OCI-LY7 (cell line): ENCODE measurements at regions not wholly inside any gene's neighbourhood (a gene's known extent, or its start where the extent isn't known, plus 50 kb on each side); places are given as distances from the start of the nearest gene placed in this dataset.

Source experiments
- BruUV-seq: library from RNA; stranded (reverse); fragments of 400-500 nt; replicated peaks from 2 replicates; lab custom pipeline; 2021; lab: Mats Ljungman, UMichigan
- CTCF ChIA-PET: fragments of 300-600 bp; sonication (Branson Sonifier 250); formaldehyde crosslinking; loops from one replicate; lab custom pipeline; 2022; ENCODE audit warnings: antibody characterized with exemption; ENCODE audit not compliant: unreplicated experiment; lab: Charles Lee
- POLR2A ChIA-PET: fragments of 300-600 bp; sonication (Branson Sonifier 250); formaldehyde crosslinking; loops from one replicate; lab custom pipeline; 2022; ENCODE audit warnings: antibody characterized with exemption; lab: Charles Lee
- DNase-seq: peaks from one replicate; pipeline ENCODE4 v3.0.0-alpha.2; 2015; ENCODE audit warnings: low spot score
- H2AFZ ChIP-seq: fragments of 200-600 bp; sonication (generic), shearing (Covaris generic); 2 replicates; pipeline ENCODE4 v1.6.1; 2014; ENCODE audit warnings: mild to moderate bottlenecking, antibody characterized with exemption, low read length, moderate library complexity
- H3K27ac ChIP-seq: fragments of 200-600 bp; sonication (generic); 2 replicates; pipeline ENCODE4 v1.5.1; 2014; ENCODE audit warnings: mixed run types, low read depth, mild to moderate bottlenecking, moderate library complexity, low read length, inconsistent platforms; ENCODE audit not compliant: poor library complexity, severe bottlenecking
- H3K36me3 ChIP-seq: fragments of 200-600 bp; sonication (generic); 2 replicates; pipeline ENCODE4 v1.6.1; 2014; ENCODE audit warnings: mild to moderate bottlenecking, antibody characterized with exemption, low read length, moderate library complexity, mixed read lengths; ENCODE audit not compliant: insufficient read depth
- H3K4me1 ChIP-seq: fragments of 200-600 bp; sonication (generic); 2 replicates; pipeline ENCODE4 v1.5.1; 2014; ENCODE audit warnings: mild to moderate bottlenecking, low read length; ENCODE audit not compliant: insufficient read depth, poor library complexity, severe bottlenecking
- H3K4me2 ChIP-seq: fragments of 200-600 bp; sonication (generic); 2 replicates; pipeline ENCODE4 v1.6.1; 2014; ENCODE audit warnings: mild to moderate bottlenecking, low read length
- H3K4me3 ChIP-seq: fragments of 200-600 bp; sonication (generic); 2 replicates; pipeline ENCODE4 v1.5.1; 2014; ENCODE audit warnings: mild to moderate bottlenecking, low read depth, low read length; ENCODE audit not compliant: poor library complexity, severe bottlenecking
- H3K79me2 ChIP-seq: fragments of 200-600 bp; sonication (generic); 2 replicates; pipeline ENCODE4 v1.6.1; 2016; ENCODE audit warnings: low read depth, mild to moderate bottlenecking, low read length, moderate library complexity, mixed read lengths; ENCODE audit not compliant: insufficient read depth
- H3K9me2 ChIP-seq: fragments of 200-600 bp; sonication (generic); 2 replicates; pipeline ENCODE4 v1.6.1; 2016; ENCODE audit warnings: mild to moderate bottlenecking, low read length, mixed read lengths; ENCODE audit not compliant: insufficient read depth
- H3K9me3 ChIP-seq: fragments of 200-600 bp; sonication (generic); 2 replicates; pipeline ENCODE4 v1.6.1; 2014; ENCODE audit warnings: mild to moderate bottlenecking, mixed run types, low read length, mixed read lengths
- H4K20me1 ChIP-seq: fragments of 200-600 bp; sonication (generic); 2 replicates; pipeline ENCODE4 v1.6.1; 2014; ENCODE audit warnings: mild to moderate bottlenecking, antibody characterized with exemption, low read length, moderate library complexity, mixed read lengths; ENCODE audit not compliant: insufficient read depth
- CTCF ChIP-seq: fragments of 200-600 bp; sonication (generic); conservative IDR thresholded peaks from 2 replicates; pipeline ENCODE4 v1.5.1; 2014; ENCODE audit warnings: mild to moderate bottlenecking, antibody characterized with exemption, low read length, moderate library complexity, mixed read lengths
- EZH2phosphoT487 ChIP-seq: fragments of 200-600 bp; sonication (generic); IDR thresholded peaks from 2 replicates; pipeline ENCODE4 v1.6.1; 2018; ENCODE audit warnings: low read depth, borderline replicate concordance, mild to moderate bottlenecking, mixed run types, antibody characterized with exemption, low read length, moderate library complexity, mixed read lengths
- intact Hi-C: fragments of 100-400 bp; cut with micrococcal nuclease; formaldehyde crosslinking; loops from one replicate; pipeline ENCODE4 v1.10.0; 2022; ENCODE audit not compliant: unreplicated experiment

GRCh38 chr2:196391149-196391479 lies 219.7 kb upstream of the STK17B start:
- CTCF ChIA-PET, result no interaction called here
- H3K4me2 ChIP-seq, result no peak overlapping the region
- H3K27ac ChIP-seq, result no peak overlapping the region
- no peaks in the 10 kb centered on the region for H3K36me3 ChIP-seq
- no peaks in the 10 kb centered on the region for H3K9me2 ChIP-seq
- intact Hi-C loops, result no loop called here
- POLR2A ChIA-PET, result interaction anchor here (0.6 kb wide), 1 partner anchor 1859 kb away, joined by 3 read pairs; no protein-coding TSS in a partner anchor
- no peak overlapping the region for H2AFZ ChIP-seq
- no TSS peak for BruUV-seq
- no peaks in the 10 kb centered on the region for H3K79me2 ChIP-seq
- H3K4me1 ChIP-seq, result no peaks in the 10 kb centered on the region
- H3K9me3 ChIP-seq, result no peaks in the 10 kb centered on the region
- DNase-seq, result no peak
- H4K20me1 ChIP-seq, result no peaks in the 10 kb centered on the region
- H3K4me3 ChIP-seq, result no peak overlapping the region
- TF ChIP-seq CTCF (no peak), EZH2phosphoT487 (no peak)

GRCh38 chr2:196399096-196399495 lies 227.7 kb upstream of the STK17B start:
- no peak overlapping the region for H3K4me3 ChIP-seq
- no peak for TF ChIP-seq CTCF
- no peak for TF ChIP-seq EZH2phosphoT487
- H2AFZ ChIP-seq, result no peak overlapping the region
- no peaks in the 10 kb centered on the region for H3K9me2 ChIP-seq
- H3K36me3 ChIP-seq, result no peaks in the 10 kb centered on the region
- no TSS peak for BruUV-seq
- intact Hi-C loops, result no loop called here
- H4K20me1 ChIP-seq, result no peaks in the 10 kb centered on the region
- H3K9me3 ChIP-seq, result no peaks in the 10 kb centered on the region
- CTCF ChIA-PET, result no interaction called here
- no peak for DNase-seq
- H3K4me2 ChIP-seq, result no peak overlapping the region
- H3K4me1 ChIP-seq, result no peaks in the 10 kb centered on the region
- no peak overlapping the region for H3K27ac ChIP-seq
- no peaks in the 10 kb centered on the region for H3K79me2 ChIP-seq
- POLR2A ChIA-PET, result interaction anchor here (0.6 to 1.3 kb wide), 4 partner anchors 31 to 167 kb away, joined by 3 to 4 read pairs (median 3); no protein-coding TSS in a partner anchor

GRCh38 chr2:196399722-196400691 lies 228.6 kb upstream of the STK17B start:
- Histone ChIP-seq H3K27ac (no peak overlapping the region), H3K9me2 (no peaks in the 10 kb centered on the region), H3K4me2 (no peak overlapping the region), H3K9me3 (no peaks in the 10 kb centered on the region), H3K79me2 (no peaks in the 10 kb centered on the region), H3K4me3 (no peak overlapping the region), H2AFZ (no peak overlapping the region), H4K20me1 (no peaks in the 10 kb centered on the region), H3K4me1 (no peaks in the 10 kb centered on the region), H3K36me3 (no peaks in the 10 kb centered on the region)
- ChIA-PET CTCF (no interaction called here), POLR2A (interaction anchor here (0.7 to 1.3 kb wide), 5 partner anchors 23 to 295 kb away, joined by 3 to 4 read pairs (median 3); no protein-coding TSS in a partner anchor)
- DNase-seq, result no peak
- intact Hi-C loops, result no loop called here
- BruUV-seq, result no TSS peak
- no peak for TF ChIP-seq CTCF
- TF ChIP-seq EZH2phosphoT487, result no peak
